H1 (cell line): ENCODE measurements at regions not wholly inside any gene's neighbourhood (a gene's known extent, or its start where the extent isn't known, plus 50 kb on each side); places are given as distances from the start of the nearest gene placed in this dataset.

Experiments used
- CTCF ChIA-PET: fragments of 300-600 bp; sonication (Branson Sonifier 250); formaldehyde crosslinking; loops from one replicate; lab custom pipeline; 2021; ENCODE audit not compliant: partially characterized antibody; lab: Charles Lee
- POLR2A ChIA-PET: fragments of 300-600 bp; sonication (Branson Sonifier 250); formaldehyde crosslinking; loops from one replicate; lab custom pipeline; 2021; ENCODE audit warnings: inconsistent platforms; ENCODE audit not compliant: partially characterized antibody; lab: Charles Lee
- DNase-seq, 2 experiments: peaks; one replicate each; pipeline versions ENCODE4 v3.0.0 to v3.0.0-alpha.2; 2010 to 2022; ENCODE audit warnings: low spot score in 2 of 2, low read depth in 1 of 2, mixed read lengths in 1 of 2
- FAIRE-seq: peaks from 2 replicates; lab custom pipeline; 2011; peaks lifted over from hg19 to GRCh38; lab: Jason Lieb, UNC
- H2AFZ ChIP-seq: 2 replicates; pipeline ENCODE4 v1.8.1; 2012; ENCODE audit warnings: low read length, inconsistent platforms
- H2AK5ac ChIP-seq: 2 replicates; pipeline ENCODE4 v1.6.1; 2013; ENCODE audit warnings: low read depth, low read length
- H2BK120ac ChIP-seq: replicated peaks from 2 replicates; pipeline ENCODE3; 2013; ENCODE audit warnings: low read depth, low read length, inconsistent platforms
- H2BK12ac ChIP-seq: 2 replicates; pipeline ENCODE4 v1.6.1; 2013; ENCODE audit warnings: low read depth, low read length
- H2BK15ac ChIP-seq: 2 replicates; pipeline ENCODE4 v1.6.1; 2013; ENCODE audit warnings: low read length
- H2BK20ac ChIP-seq: 2 replicates; pipeline ENCODE4 v1.6.1; 2013; ENCODE audit warnings: low read length
- H2BK5ac ChIP-seq: 2 replicates; pipeline ENCODE4 v1.6.1; 2013; ENCODE audit warnings: low read depth, low read length
- H3K14ac ChIP-seq: 2 replicates; pipeline ENCODE4 v1.6.1; 2013; ENCODE audit warnings: inconsistent platforms; ENCODE audit not compliant: insufficient read length
- H3K18ac ChIP-seq: 2 replicates; pipeline ENCODE4 v1.6.1; 2013; ENCODE audit warnings: low read length; ENCODE audit errors: extremely low read depth
- H3K23ac ChIP-seq: 2 replicates; pipeline ENCODE4 v1.6.1; 2013; ENCODE audit warnings: inconsistent platforms; ENCODE audit not compliant: insufficient read length
- H3K23me2 ChIP-seq: 2 replicates; pipeline ENCODE4 v1.6.1; 2013; ENCODE audit warnings: low read depth, low read length
- H3K27ac ChIP-seq: 2 replicates; pipeline ENCODE4 v1.6.1; 2011; ENCODE audit warnings: low read depth, low read length, inconsistent platforms
- H3K27me3 ChIP-seq, 4 experiments: replicated peaks in 1 of 4; 1 replicate in 1 of 4; 2 replicates in 3 of 4; pipeline versions ENCODE4 v1.6.1 to v1.8.1; 2011 to 2013; ENCODE audit warnings: low read length in 3 of 4, mild to moderate bottlenecking in 3 of 4, inconsistent platforms in 2 of 4, mixed read lengths in 2 of 4, moderate library complexity in 1 of 4; ENCODE audit not compliant: control insufficient read depth in 3 of 4, insufficient read depth in 3 of 4; ENCODE audit errors: extremely low read depth in 1 of 4
- H3K36me3 ChIP-seq, 4 experiments: 2 replicates each; pipeline versions ENCODE4 v1.6.1 to v1.8.1; 2011 to 2013; ENCODE audit warnings: mild to moderate bottlenecking in 4 of 4, low read length in 3 of 4, moderate library complexity in 2 of 4, control low read depth in 1 of 4, inconsistent platforms in 1 of 4; ENCODE audit not compliant: insufficient read depth in 4 of 4, control insufficient read depth in 2 of 4
- H3K4ac ChIP-seq: replicated peaks from 2 replicates; pipeline ENCODE3; 2013; ENCODE audit warnings: low read length, low read depth, mixed read lengths, inconsistent platforms; ENCODE audit not compliant: insufficient read length
- H3K4me1 ChIP-seq, 4 experiments: replicated peaks in 1 of 4; 1 replicate in 1 of 4; 2 replicates in 3 of 4; pipeline versions ENCODE4 v1.6.1 to v1.8.1; 2011 to 2013; ENCODE audit warnings: low read length in 3 of 4, inconsistent platforms in 2 of 4, mixed read lengths in 1 of 4; ENCODE audit not compliant: insufficient read depth in 4 of 4, control insufficient read depth in 3 of 4
- H3K4me2 ChIP-seq, 2 experiments: 2 replicates each; pipeline versions ENCODE4 v1.6.1 to v1.8.1; 2011 to 2013; ENCODE audit warnings: low read depth in 2 of 2, low read length in 2 of 2, control low read depth in 1 of 2, inconsistent platforms in 1 of 2, mild to moderate bottlenecking in 1 of 2; ENCODE audit not compliant: insufficient read depth in 1 of 2
- H3K4me3 ChIP-seq, 4 experiments: fragments of 200-600, 300-600 bp in 1 of 4; sonication (generic), shearing (Covaris generic), sonication (Bioruptor Twin) in 1 of 4; 2 replicates each; pipeline versions ENCODE4 v1.5.1 to v1.8.1; 2011 to 2016; ENCODE audit warnings: low read length in 4 of 4, low read depth in 3 of 4, control low read depth in 2 of 4, inconsistent platforms in 2 of 4, mild to moderate bottlenecking in 2 of 4, mixed read lengths in 1 of 4, moderate library complexity in 1 of 4; ENCODE audit not compliant: insufficient read depth in 2 of 4; ENCODE audit errors: extremely low read depth in 1 of 4
- H3K56ac ChIP-seq: replicated peaks from 2 replicates; pipeline ENCODE3; 2013; ENCODE audit warnings: low read depth, mild to moderate bottlenecking, mixed read lengths, low read length, inconsistent platforms; ENCODE audit not compliant: insufficient read length
- H3K79me1 ChIP-seq: 2 replicates; pipeline ENCODE4 v1.6.1; 2013; ENCODE audit warnings: low read depth, low read length, control low read depth
- H3K79me2 ChIP-seq, 2 experiments: 2 replicates each; pipeline versions ENCODE4 v1.6.1 to v1.8.1; 2012 to 2013; ENCODE audit warnings: low read length in 2 of 2, mild to moderate bottlenecking in 2 of 2, inconsistent platforms in 1 of 2; ENCODE audit not compliant: insufficient read depth in 2 of 2, control insufficient read depth in 1 of 2
- H3K9ac ChIP-seq, 4 experiments: replicated peaks in 1 of 4; 1 replicate in 1 of 4; 2 replicates in 3 of 4; pipeline versions ENCODE4 v1.6.1 to v1.8.1; 2011 to 2013; ENCODE audit warnings: low read depth in 3 of 4, low read length in 3 of 4, control low read depth in 2 of 4, mild to moderate bottlenecking in 2 of 4, moderate library complexity in 2 of 4, inconsistent platforms in 1 of 4; ENCODE audit errors: extremely low read depth in 1 of 4
- H3K9me3 ChIP-seq, 2 experiments: 2 replicates each; pipeline versions ENCODE4 v1.6.1 to v1.8.1; 2012 to 2013; ENCODE audit warnings: mild to moderate bottlenecking in 2 of 2, moderate library complexity in 2 of 2, control low read depth in 1 of 2, inconsistent platforms in 1 of 2, low read depth in 1 of 2, low read length in 1 of 2, mixed read lengths in 1 of 2; ENCODE audit not compliant: insufficient read depth in 2 of 2
- H4K20me1 ChIP-seq, 2 experiments: replicated peaks in 1 of 2; 2 replicates each; pipeline versions ENCODE3 to v1.8.1; 2011 to 2013; ENCODE audit warnings: inconsistent platforms in 2 of 2, low read length in 2 of 2, mild to moderate bottlenecking in 1 of 2; ENCODE audit not compliant: insufficient read depth in 2 of 2, control insufficient read depth in 1 of 2
- H4K5ac ChIP-seq: 2 replicates; pipeline ENCODE4 v1.6.1; 2013; ENCODE audit warnings: low read length, low read depth, mixed read lengths, inconsistent platforms; ENCODE audit not compliant: insufficient read length
- H4K8ac ChIP-seq: 2 replicates; pipeline ENCODE4 v1.8.0; 2013; ENCODE audit warnings: mild to moderate bottlenecking, moderate library complexity, low read length, inconsistent platforms; ENCODE audit not compliant: insufficient read depth; ENCODE audit errors: extremely low read depth
- H4K91ac ChIP-seq: replicated peaks from 2 replicates; pipeline ENCODE3; 2013; ENCODE audit warnings: low read length, mixed read lengths, inconsistent platforms; ENCODE audit not compliant: insufficient read length
- KDM5A ChIP-seq: fragments of 200-600 bp; IDR thresholded peaks from 2 replicates; pipeline ENCODE4 v1.7.1; 2012; ENCODE audit warnings: mild to moderate bottlenecking, low read length, inconsistent platforms, mixed read lengths
- WGBS, 2 experiments: shearing (Covaris generic) in 1 of 2; methylation state at CpG; one replicate each; pipeline versions ENCODE4 v1.1.6 to v1.1.7; 2013 to 2015; ENCODE audit warnings: low lambda C conversion rate in 2 of 2, mixed read lengths in 2 of 2, inconsistent platforms in 1 of 2, low coverage in 1 of 2, missing lambda C conversion rate in 1 of 2; ENCODE audit not compliant: insufficient replicate concordance in 2 of 2, insufficient coverage in 1 of 2, insufficient read length in 1 of 2; ENCODE audit errors: extremely low coverage in 1 of 2, missing lambda C conversion rate in 1 of 2; 5-methylcytosine and 5-hydroxymethylcytosine counted together

DNA sequence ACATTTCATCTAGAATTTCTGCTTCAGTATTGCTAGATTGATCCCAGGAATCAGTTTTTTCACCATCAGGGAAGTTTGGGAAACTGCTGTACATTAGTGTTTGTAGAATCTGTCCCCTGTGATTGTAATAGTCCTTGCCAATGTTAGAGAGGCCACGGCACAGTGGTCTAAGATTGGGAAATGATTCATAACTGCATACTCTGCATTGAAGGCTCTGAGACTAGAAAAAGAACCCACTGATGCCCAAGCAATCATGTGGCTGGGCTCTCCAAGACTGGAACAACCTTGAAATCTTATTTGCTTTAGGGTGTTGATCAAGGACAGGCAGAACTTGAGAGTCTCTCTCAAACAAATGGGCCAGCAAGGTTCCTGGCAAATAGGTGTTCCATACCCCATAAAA lies 245.6 kb upstream of the LRTM1 start:
- ChIA-PET CTCF (no interaction called here), POLR2A (no interaction called here)
- H3K79me1 ChIP-seq, result no peaks in the 10 kb centered on the region
- no peak overlapping the region for H2BK15ac ChIP-seq
- no peak overlapping the region for H3K9ac ChIP-seq
- no peak overlapping the region for H3K27ac ChIP-seq
- H3K4me2 ChIP-seq, result no peak overlapping the region
- no peak overlapping the region for H4K91ac ChIP-seq
- no peak for TF ChIP-seq KDM5A
- H3K4ac ChIP-seq, result no peak overlapping the region
- no peak overlapping the region for H3K23ac ChIP-seq
- no peak overlapping the region for H4K8ac ChIP-seq
- H3K18ac ChIP-seq, result no peak overlapping the region
- H2BK5ac ChIP-seq, result no peak overlapping the region
- no peaks in the 10 kb centered on the region for H4K20me1 ChIP-seq
- no peak overlapping the region for H2AK5ac ChIP-seq
- no peak overlapping the region for H4K5ac ChIP-seq
- H2BK120ac ChIP-seq, result no peak overlapping the region
- H3K4me3 ChIP-seq, result no peak overlapping the region
- 0 out of 4 replicates have a peak, but pooled peaks cover 0 to 3% of the 10 kb centered on the region in 2 experiments for H3K9me3 ChIP-seq
- H3K56ac ChIP-seq, result no peak overlapping the region
- no peaks in the 10 kb centered on the region for H3K79me2 ChIP-seq
- H3K14ac ChIP-seq, result no peak overlapping the region
- H3K36me3 ChIP-seq, result no peaks in the 10 kb centered on the region
- peaks cover 0 to 1% (median 0%) of the 10 kb centered on the region in 4 experiments; a peak in 1 of 7 replicates for H3K27me3 ChIP-seq
- no peaks in the 10 kb centered on the region for H3K23me2 ChIP-seq
- no peak overlapping the region for H2BK12ac ChIP-seq
- 86% methylated on average over 1 of the region's 1 CpG; no CpG with 5 or more reads in 1 of the 2 experiments for WGBS, 2 experiments
- no peak for DNase-seq
- FAIRE-seq, result no peak
- no peak overlapping the region for H2AFZ ChIP-seq
- H3K4me1 ChIP-seq, result peaks cover 0 to 3% (median 0%) of the 10 kb centered on the region in 4 experiments; a peak in 1 of 7 replicates
- H2BK20ac ChIP-seq, result no peak overlapping the region
